ENCODE measurements at regions not wholly inside any gene's neighbourhood (a gene's known extent, or its start where the extent isn't known, plus 50 kb on each side); places are given as distances from the start of the nearest gene placed in this dataset.
"Not testable (repeated sequence)": the region's sequence is repeated elsewhere in the genome, so short reads cannot be mapped to it uniquely, and the experiment has no call there.

GRCh38 chr4:83921124-83921523 lies 385.2 kb downstream of the GPAT3 start:
- DNase-seq (ENCODE audit: low read depth) = no peak

- DNase-seq (ENCODE audit: low read depth) = no peak
Observed at GRCh38 chr4:83920375-83920774, 384.5 kb downstream of the GPAT3 start.

DNA sequence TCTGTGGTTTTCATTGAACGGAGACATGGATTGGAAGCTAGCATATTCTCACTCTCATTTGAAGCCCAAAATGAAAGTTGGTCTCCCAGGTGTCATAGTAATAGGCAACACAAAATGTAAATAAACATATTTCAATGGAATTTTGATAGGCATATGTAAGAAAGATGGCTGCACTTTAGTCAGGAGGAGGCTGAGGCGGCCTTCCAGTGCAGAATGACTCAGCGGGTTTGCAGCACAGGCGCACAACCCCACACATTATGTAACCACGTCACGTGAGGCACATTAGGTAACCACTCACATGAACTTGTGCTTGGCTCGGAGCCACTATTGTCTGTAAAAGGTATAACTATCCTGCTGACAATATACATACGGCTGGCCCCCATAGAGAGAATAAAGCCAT lies 381.7 kb downstream of the GPAT3 start:
- no peak for DNase-seq (ENCODE audit: low read depth)

GRCh38 chr4:83910693-83911092 lies 374.8 kb downstream of the GPAT3 start:
- no peak for DNase-seq (ENCODE audit: low read depth)

- DNase-seq (ENCODE audit: low read depth) = no peak
Observed at GRCh38 chr4:83906561-83906960, 370.7 kb downstream of the GPAT3 start.

- DNase-seq (ENCODE audit: low read depth) = no peak
Observed at GRCh38 chr4:83905952-83906351, 370.0 kb downstream of the GPAT3 start.

- not testable (repeated sequence) for DNase-seq (ENCODE audit: low read depth)
Observed at GRCh38 chr4:83903740-83904139, 367.8 kb downstream of the GPAT3 start.

- DNase-seq (ENCODE audit: low read depth) = no peak
Observed at GRCh38 chr4:83894831-83895230, 358.9 kb downstream of the GPAT3 start.

DNA sequence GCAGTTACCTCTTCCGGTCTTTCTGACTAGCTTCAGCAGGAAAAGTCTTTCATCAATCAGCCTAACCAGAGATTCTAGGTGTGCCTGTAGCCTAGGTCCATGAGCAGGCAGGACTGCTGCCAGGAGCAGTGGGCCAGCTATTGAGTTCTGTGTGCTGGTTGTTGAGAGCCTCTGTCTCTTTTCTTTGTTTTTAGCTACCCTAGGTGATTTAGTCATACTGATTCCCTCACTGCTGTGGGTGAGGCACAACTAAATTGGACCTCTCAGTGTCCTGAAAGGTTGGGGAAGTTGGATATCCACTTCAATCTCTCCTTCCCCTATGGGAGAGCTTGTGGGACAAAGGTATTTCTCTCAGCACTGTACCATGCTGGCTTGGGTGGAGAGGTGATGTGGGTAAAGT lies 354.9 kb downstream of the GPAT3 start:
- DNase-seq (ENCODE audit: low read depth) = no peak

DNA sequence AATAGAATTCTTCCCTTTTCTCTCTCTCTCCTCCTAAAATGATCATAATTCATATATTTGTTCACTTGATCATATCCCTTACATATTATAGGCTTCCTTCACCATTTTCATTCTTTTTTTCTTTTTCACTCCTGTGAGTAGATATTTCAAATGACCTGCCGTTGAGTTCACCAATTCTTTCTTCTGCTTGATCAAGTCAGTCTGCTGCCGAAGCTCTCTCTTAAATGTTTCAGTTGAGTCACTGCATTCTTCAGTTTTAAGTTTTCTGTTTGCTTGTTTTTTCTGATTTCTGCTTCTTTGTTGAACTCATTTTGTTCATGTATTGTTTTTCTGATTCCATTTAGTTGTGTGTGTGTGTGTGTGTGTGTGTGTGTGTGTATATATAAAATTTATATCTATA lies 354.3 kb downstream of the GPAT3 start:
- DNase-seq (ENCODE audit: low read depth) = no peak

DNA sequence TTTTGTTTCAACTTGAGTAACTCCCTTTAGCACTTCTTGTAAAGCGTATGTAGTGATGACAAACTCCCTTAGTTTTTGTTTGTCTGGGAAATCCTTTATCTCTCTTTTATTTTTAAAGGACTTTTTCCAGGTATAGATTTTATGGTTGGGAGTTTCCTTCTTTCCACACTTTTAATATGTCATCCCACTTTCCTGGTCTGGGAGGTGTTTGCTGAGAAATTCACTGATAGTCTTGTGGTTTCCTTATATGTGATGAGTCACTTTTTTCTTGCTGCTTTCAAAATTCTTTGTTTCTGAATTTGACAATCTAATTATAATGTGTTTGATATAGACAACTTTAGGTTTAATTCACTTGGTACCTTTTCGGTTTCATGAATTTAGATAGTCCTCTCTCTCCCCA lies 353.9 kb downstream of the GPAT3 start:
- no peak for DNase-seq (ENCODE audit: low read depth)

GRCh38 chr4:83885256-83886182 lies 349.6 kb downstream of the GPAT3 start:
- no peak for DNase-seq (ENCODE audit: low read depth)

- no peak for DNase-seq (ENCODE audit: low read depth)
Observed at GRCh38 chr4:83876047-83876446, 340.1 kb downstream of the GPAT3 start.

DNA sequence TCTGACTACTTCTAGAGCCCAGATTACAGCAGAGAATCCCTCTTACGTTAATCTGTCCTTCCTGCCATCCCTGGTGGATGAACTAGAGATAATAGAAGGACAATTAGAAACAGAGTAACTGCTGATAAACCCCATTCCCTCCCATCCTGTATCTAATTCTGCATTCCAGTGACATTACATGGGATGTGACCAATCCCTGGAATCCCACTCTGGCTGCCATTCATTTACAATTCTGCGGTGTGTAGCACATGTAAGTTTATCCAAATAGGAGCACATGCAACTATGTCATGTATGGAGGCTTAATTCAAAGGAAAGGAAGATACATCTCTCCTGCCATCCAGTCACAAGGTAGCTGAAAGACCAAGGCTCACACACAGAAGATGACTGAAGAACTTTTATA lies 339.5 kb downstream of the GPAT3 start:
- DNase-seq (ENCODE audit: low read depth) = no peak

DNA sequence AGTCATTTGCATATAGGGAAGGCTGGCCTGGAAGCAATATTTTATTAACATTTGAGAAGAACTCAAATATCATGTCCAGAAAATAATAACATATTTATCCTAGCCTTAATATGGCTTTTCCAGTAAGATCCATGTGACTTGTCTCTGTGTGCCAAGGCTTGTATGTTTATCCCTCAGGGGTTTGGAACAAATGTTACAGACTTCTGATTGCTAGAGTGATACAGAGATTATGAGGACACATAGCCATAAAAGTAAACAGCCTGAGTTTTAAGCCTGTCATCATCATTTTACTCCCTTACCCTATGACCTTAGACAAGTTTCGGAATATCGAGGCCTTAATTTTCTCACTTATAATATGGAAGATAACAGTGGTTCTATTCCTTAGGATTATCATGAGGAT lies 338.1 kb downstream of the GPAT3 start:
- no peak for DNase-seq (ENCODE audit: low read depth)

GRCh38 chr4:83870328-83870950 lies 334.5 kb downstream of the GPAT3 start:
- DNase-seq (ENCODE audit: low read depth) = no peak

DNA sequence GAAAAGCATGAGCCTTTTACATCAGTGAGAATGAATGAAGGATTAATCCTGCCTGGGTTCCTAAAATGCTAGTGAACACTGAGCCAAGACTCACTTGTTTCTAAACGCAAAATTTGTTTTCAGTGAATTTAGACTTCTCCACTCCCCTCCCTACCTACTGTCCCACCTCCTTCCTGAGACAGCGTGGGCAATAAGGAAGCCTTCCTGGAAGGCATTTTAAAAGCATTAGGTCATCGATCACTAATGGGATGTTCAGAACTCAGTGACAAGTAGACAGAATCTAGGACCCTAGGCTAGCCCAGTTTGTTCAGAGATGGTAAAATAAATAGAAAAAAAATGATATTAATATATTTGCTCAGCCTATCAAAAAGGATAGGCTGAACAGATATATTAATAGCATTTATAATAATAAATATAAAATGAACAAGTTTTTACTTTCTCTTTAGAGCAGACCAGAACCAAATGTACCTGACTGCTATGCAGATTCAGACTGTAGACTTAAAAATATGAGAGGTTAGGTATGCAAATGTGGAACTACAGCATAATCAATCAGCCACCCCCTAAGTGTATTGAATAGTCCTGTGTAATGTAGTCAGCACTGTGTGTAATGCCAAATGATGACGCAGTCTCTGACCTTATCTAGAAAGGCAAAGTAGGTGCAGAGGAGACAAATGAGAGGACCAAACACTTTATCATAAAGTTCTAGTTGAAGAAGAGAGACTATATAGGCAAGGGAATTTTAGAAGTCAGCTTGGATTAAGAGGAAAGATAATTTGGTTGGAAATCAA lies 331.1 kb downstream of the GPAT3 start:
- no peak for DNase-seq (ENCODE audit: low read depth)

DNA sequence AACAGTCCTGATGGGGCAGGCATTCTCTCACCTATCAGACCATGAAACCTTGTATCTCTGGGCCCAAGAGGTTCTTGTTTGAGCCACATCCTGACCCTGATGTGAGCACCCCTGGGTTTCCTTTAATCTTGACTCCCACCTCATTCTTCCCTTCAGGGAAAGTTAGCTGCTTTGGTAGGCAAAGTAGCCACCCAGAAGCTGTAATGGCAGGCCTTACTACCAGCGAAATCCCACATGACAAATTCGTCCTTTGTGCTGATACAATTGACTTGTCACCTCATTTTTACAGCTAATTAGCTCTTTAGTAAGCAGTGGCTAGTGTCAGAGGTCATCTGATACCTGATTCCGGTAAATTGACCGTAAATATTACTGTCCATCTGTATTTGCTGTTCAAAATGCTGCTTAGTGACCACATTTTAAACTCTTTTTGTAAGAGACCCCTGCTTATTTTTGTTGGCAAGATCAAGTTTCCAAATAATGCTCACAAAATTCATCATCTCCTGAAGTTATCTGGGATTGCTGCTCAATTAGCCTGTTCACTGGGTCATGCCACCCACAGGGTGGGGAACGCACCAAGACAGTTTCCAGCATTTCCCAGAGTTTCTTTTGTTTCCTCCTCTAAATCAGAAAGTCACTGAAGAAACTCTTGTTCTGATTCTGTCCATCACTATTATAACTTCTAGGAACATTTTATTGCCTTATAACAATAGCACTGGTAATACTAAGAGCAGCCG lies 329.7 kb downstream of the GPAT3 start:
- DNase-seq (ENCODE audit: low read depth) = no peak

DNA sequence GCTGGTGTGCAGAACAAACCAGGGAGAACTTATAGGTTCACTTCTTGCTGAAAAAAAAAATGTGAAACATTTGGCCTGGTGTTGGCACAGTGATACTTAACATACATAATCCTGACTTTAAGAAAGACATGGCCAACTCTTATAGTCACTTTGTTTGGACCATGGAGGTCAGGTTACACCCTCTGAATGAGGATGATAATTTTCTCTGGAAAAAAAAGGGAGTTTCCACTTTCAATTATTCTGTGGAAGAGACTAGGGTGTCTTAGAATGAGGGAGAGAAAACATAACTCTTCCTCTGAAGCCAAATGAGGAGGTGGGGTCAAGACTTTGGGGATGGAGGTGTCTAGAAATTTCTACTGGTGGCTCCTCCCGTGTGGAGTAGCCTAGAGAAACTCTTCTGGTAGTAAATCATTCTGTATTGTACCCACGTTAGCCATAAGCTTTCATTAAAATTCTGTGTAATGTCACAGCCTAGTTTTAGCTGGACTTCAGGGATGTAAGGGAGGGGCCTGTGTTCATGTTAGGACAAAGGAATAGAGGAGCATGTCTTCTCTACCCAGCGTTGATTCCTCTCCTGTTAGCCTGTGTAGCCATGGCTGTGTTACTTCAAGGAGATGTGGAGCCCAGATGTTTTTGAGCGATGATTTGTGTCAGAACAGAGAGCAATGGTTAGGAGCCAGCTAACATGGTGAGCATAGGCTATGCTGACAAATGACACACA lies 328.3 kb downstream of the GPAT3 start:
- no peak for DNase-seq (ENCODE audit: low read depth)

- no peak for DNase-seq (ENCODE audit: low read depth)
Observed at GRCh38 chr4:83862471-83862870, 326.6 kb downstream of the GPAT3 start.

GRCh38 chr4:83860200-83860599 lies 324.3 kb downstream of the GPAT3 start:
- no peak for DNase-seq (ENCODE audit: low read depth)

Data from CMK (cell line).